NCI-H128 (cell line): ENCODE measurements at regions not wholly inside any gene's neighbourhood (a gene's known extent, or its start where the extent isn't known, plus 50 kb on each side); places are given as distances from the start of the nearest gene placed in this dataset.
"Not testable (repeated sequence)": the region's sequence is repeated elsewhere in the genome, so short reads cannot be mapped to it uniquely, and the experiment has no call there.

Experiments
- DNase-seq: peaks from one replicate; lab custom pipeline; 2025; ENCODE audit not compliant: unreplicated experiment; lab: John Stamatoyannopoulos, UW

DNA sequence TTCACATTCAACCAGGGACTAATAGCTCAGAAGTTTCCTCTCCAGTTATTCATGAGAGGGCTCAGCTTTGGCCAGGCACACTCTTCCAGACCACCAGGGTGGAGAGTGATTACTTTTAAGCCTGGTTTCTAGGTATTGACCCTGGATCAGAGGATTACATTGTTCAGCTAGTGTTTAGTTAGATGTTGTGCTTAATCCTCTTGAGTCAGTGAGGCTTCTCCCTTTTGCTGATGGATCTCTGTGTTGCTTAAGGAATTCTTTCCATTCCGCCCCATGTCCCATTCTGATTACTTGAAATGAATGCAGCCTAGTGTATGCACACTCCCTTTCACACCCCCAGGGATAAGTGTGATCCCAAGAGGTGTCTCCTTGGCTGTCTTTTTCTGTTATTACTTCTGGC lies 271.7 kb upstream of the ANO5 start:
- DNase-seq, result no peak

- DNase-seq, result no peak
Observed at GRCh38 chr11:21924262-21924661, 268.6 kb upstream of the ANO5 start.

DNA sequence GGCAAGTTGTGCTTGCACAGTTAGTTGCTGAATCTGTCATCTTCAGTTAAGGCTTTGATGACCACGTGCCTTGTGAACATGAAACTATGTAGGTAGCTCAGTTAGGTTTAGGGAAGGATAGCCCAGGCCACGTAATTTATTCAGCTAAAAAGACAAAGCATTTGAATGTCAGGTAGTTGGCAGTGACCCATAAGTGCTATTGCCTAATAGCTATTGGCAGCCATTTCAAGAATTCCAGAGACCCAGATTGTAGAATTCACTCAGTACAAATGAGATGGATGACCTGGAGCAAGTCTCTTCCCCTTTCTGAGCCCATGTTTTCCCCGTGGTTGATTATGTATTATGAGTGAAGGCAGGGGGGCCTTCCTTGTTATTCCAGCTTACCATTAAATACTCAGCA lies 265.3 kb upstream of the ANO5 start:
- no peak for DNase-seq

- no peak for DNase-seq
Observed at GRCh38 chr11:21928847-21929246, 264.0 kb upstream of the ANO5 start.

DNA sequence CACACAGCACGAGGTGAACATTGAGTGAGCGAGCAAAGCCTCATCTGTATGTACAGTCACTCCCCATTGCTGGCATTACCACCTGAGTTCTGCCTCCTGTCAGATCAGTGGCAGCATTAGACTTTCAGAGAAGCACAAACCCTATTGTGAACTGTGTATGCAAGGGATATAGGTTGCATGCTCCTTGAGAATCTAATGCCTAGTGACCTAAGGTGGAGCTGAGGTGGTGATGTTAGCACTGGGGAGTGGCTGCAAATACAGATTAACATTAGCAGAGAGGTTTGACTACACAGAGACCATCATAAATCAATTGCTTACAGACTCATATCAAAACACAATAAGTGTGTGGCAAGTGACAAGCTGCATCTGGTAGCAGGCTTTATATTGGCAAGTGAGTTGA lies 262.5 kb upstream of the ANO5 start:
- DNase-seq, result no peak

GRCh38 chr11:21931436-21932101 lies 261.3 kb upstream of the ANO5 start:
- no peak for DNase-seq

- no peak for DNase-seq
Observed at GRCh38 chr11:21933095-21933494, 259.8 kb upstream of the ANO5 start.

DNA sequence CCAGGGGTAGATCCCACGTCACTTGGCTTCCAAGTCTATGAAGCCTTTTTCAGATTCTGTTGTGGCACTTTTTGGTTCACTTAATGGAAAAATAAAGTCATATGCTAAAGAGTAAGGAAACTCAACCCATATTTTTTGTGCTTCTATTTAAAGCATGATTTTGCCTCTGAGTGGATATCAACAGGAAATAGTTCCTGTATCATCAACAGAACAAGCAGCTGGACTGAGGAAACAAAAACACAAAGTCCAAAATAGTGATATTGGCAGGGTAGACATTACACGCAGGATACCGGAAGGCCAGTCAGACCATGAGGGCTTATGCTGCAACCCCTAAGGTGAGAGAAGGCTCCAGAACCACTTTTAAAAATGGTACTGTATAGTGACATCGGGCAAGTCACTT lies 248.3 kb upstream of the ANO5 start:
- DNase-seq, result no peak

GRCh38 chr11:21948876-21949275 lies 244.0 kb upstream of the ANO5 start:
- DNase-seq, result no peak

DNA sequence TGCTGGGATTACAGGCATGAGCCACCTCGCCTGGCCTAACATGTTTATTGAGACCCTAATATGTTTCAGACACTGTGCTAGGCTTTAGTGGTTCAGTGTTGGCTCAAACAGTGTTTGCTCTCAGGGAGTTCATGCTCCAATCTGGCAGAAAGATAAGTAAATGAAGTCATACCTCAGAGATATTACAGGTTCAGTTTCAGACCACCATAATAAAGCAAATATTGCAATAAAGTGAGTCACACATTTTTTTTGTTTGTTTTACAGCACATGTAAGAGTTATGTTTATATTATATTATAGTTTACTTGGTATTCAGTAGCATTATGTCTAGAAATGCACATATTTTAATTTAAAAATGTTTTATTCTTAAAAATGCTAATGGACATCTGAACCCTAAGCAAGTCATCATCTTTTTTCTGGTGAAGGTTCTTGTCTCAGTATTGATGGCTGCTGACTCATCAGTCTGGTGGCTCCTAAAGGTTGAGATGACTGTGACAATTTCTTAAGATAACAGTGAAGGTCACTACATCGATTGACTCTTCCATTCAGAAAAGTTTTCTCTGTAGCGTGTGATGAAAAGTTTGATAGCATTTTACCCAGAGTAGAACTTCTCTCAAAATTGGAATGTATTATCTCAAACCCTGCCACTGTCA lies 243.0 kb upstream of the ANO5 start:
- no peak for DNase-seq

DNA sequence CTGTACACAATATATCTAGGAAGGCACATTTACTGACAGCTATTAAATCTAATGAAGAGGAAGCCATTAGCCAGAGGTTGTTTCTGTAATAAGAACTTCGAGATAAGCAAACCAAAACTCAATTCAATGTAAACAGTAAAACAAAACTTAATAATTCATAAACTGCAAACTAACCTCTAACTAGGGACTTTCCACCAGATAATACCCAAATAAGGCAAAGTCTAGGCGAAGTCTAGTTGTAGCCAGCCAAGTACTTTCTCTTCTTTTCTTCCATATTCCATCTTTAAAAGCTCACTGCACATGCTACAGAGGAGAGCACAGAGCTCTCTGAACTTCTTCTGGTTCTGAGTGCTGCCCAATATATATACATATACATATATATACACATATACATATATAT lies 229.9 kb upstream of the ANO5 start:
- DNase-seq, result no peak

DNA sequence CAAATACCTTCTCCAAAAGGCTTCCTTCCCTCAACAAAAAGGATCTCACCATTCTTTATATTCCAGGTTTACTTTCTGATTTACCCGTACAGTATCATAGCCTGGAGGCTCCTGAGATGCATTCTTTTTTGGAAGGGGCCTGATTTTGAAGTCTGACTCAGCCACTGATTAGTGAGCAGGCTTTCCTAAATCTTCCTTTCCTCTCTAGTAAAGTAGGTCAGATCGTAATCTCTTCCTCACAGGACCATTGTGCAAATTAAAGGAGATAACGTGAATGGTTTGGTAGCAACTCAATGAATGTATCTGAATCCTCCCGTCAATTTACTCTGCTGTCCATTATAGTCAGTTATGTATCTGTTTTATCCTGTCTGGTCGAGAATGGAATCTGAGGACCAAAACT lies 227.7 kb upstream of the ANO5 start:
- DNase-seq, result no peak

DNA sequence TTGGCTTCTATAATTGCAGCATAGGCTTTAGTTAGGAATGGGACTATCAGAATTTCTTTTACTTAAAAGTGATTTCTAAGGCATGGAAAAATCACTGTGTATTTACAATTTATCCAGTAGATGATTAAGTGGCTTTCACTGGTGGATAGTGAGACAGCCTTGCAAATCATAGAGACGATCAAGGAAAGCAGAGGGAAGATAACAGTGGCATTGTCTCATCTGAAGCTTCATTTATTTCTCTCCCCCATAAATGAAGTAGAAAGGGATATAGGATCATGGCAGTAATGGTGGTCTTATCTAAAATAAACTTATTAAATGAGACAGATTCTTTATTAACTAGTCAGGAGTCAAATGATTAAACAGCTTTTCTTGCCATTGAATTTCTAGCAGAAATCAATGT lies 224.2 kb upstream of the ANO5 start:
- DNase-seq, result no peak

DNA sequence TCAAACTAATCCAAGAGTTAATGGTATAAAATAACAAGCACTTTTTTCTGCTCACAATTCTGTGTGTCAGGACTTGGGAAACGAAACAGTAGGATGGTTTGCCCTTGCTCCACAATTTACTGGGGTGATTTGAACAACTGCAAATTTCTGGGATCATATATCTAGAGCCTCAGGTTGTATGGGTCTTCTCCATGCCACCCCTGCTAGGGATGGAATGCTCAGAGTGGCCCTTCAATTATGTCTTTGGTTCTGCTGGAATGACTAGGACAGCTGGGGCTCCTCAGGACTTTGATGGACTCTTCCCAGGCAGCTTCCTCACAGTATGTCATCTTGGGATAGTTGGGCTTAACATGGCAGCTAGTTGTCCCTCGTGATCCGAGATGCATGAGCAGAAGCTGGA lies 223.0 kb upstream of the ANO5 start:
- no peak for DNase-seq

DNA sequence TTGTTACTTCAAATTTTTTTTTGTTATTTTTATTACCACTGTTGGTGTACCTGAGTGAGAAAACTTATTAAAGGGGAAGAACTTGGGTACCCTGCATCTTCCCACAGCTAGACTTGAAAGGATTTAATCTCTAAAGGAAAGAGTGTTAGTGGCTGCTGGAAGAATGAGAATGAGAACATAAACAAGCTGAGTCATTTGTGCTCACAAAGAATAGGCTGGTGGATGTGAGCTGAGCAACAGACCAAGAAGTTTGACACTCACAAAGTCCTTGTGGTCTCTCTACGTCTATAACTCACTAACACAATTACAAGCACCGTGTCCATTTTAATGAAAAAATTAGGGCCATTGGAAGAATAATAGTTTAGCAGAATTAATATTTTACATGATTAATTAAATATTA lies 217.6 kb upstream of the ANO5 start:
- no peak for DNase-seq

GRCh38 chr11:21976210-21976609 lies 216.7 kb upstream of the ANO5 start:
- DNase-seq, result no peak

DNA sequence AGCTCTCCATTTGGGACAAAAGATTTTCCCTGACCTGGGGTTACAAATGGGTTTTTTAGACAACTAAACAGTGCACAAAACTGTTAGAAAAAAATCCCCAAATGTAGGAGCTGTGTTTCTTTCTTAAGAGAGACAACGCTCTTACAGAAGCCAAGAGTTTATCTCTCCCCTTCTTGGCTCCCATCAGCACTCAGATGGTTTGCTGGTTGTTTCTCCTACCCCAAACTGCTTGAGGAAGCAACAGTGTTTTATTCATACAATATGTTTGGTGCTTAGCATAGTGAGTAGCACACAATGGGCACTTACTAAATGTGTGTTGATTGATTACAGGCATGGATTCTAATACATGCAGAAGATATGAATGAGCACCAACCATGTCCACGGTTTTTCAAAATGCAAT lies 209.5 kb upstream of the ANO5 start:
- no peak for DNase-seq

GRCh38 chr11:21986361-21986760 lies 206.5 kb upstream of the ANO5 start:
- DNase-seq, result no peak

GRCh38 chr11:21987261-21987660 lies 205.6 kb upstream of the ANO5 start:
- DNase-seq, result no peak

GRCh38 chr11:21988477-21988876 lies 204.4 kb upstream of the ANO5 start:
- no peak for DNase-seq

- not testable (repeated sequence) for DNase-seq
Observed at GRCh38 chr11:22001803-22002202, 191.1 kb upstream of the ANO5 start.

DNA sequence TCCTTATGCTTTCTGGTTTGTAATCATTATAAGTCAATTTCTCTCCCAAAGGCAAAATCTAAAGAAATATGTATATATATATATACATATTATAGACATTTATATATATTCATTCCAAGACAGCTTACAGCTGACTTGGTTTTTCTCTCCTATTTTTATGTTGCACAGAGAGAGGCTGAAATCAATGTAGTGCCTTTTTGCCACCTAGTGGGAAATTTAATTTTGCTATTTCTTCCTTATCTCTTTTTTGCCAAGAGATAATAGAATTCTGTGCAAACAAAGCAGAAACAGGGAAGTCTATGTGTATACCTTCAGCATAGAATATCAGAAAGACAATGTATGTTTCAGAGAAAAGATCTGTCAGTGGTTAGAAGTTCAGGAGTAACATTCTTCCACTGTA lies 186.0 kb upstream of the ANO5 start:
- DNase-seq, result no peak

- no peak for DNase-seq
Observed at GRCh38 chr11:22031791-22032190, 161.1 kb upstream of the ANO5 start.
